ENCODE measurements at regions not wholly inside any gene's neighbourhood (a gene's known extent, or its start where the extent isn't known, plus 50 kb on each side); places are given as distances from the start of the nearest gene placed in this dataset.

DNA sequence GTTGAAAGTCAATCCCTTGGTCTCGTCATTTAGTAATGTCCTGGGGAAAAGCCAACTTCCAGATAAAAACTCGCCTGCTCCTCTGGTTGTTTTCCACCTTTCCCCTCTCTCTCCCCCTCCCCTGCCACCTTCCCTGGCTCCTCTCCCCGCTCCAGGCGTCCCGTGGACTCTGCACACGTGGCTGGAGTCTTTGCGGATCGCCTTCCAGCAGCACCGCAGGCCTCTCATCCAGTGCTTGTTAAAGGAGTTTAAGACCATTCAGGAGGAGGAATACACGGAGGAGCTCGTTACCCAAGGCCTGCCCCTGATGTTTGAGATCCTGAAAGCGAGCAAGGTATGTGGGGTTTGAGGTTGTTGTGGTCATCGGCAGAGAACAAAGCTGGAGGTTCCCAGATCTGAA is 65.8 kb upstream of the PWP1 start:
- H3K36me3 ChIP-seq (ENCODE audit: control insufficient read depth in 2 of 2, insufficient read depth in 2 of 2, low read length in 1 of 2) = peaks cover 10 to 48% of the 10 kb centered on the region in 2 donors
- H3K4me1 ChIP-seq (ENCODE audit: control insufficient read depth in 2 of 2, insufficient read depth in 2 of 2, low read length in 2 of 2) = no peaks in the 10 kb centered on the region
- no peaks in the 10 kb centered on the region for H3K27me3 ChIP-seq (ENCODE audit: control insufficient read depth in 2 of 2, insufficient read depth in 1 of 2, low read length in 1 of 2)
- H3K9me3 ChIP-seq (ENCODE audit: control insufficient read depth in 2 of 2, insufficient read depth in 1 of 2, low read length in 1 of 2) = no peaks in the 10 kb centered on the region
- DNase-seq (ENCODE audit: low read depth in 6 of 9, low spot score in 9 of 9) = no peak
- H3K27ac ChIP-seq (ENCODE audit: low read depth in 1 of 2, low read length in 1 of 2) = no peak overlapping the region
- H3K4me3 ChIP-seq (ENCODE audit: low read length in 2 of 2) = no peak overlapping the region
- 96% methylated on average over 13 of the region's 13 CpGs for WGBS

DNA sequence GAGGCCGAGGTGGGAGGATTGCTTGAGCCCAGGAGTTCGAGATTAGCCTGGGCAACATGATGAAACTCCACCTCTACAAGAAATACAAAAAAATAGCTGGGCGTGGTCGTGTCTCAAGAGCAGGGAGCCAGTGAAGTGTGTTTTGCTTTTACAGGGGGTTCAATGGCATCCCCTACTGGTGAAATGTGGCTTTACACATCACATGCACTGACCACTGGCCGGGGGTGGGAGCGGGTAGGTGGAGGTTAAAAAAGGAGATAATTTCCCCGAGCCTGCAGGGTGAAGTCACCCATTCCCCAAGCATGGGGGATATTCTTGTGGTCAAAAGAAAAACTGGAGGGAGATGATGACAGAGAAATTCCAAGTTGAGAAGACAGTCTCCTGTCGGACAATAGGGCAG is 63.6 kb upstream of the PWP1 start:
- no peaks in the 10 kb centered on the region for H3K9me3 ChIP-seq (ENCODE audit: control insufficient read depth in 2 of 2, insufficient read depth in 1 of 2, low read length in 1 of 2)
- H3K4me1 ChIP-seq (ENCODE audit: control insufficient read depth in 2 of 2, insufficient read depth in 2 of 2, low read length in 2 of 2) = no peaks in the 10 kb centered on the region
- no peak overlapping the region for H3K4me3 ChIP-seq (ENCODE audit: low read length in 2 of 2)
- DNase-seq (ENCODE audit: low read depth in 6 of 9, low spot score in 9 of 9) = no peak
- peaks cover 7 to 49% of the 10 kb centered on the region in 2 donors for H3K36me3 ChIP-seq (ENCODE audit: control insufficient read depth in 2 of 2, insufficient read depth in 2 of 2, low read length in 1 of 2)
- no peaks in the 10 kb centered on the region for H3K27me3 ChIP-seq (ENCODE audit: control insufficient read depth in 2 of 2, insufficient read depth in 1 of 2, low read length in 1 of 2)
- 91% methylated on average over 8 of the region's 8 CpGs for WGBS
- no peak overlapping the region for H3K27ac ChIP-seq (ENCODE audit: low read depth in 1 of 2, low read length in 1 of 2)

DNA sequence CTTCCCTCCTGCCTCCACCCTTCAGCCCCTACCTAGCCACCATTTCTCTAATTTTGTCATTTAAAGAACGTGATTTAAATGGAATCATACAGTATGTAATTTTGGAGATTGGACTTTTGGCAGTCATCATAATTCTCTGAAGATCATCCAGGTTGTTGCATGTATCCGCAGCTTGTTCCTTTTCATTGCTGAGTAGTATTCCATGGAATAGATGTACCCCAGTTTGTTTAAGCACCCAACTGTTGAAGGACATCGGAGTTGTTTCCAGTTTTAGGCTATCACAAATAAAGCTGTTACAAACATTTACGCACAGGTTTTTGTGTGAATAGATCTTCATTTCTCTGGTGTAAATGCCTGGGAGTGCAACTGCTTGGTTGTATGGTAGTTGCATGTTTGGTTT is 61.1 kb upstream of the PWP1 start:
- no peak for DNase-seq (ENCODE audit: low read depth in 6 of 9, low spot score in 9 of 9)
- Histone ChIP-seq H3K27me3 (ENCODE audit: control insufficient read depth in 2 of 2, insufficient read depth in 1 of 2, low read length in 1 of 2) (no peaks in the 10 kb centered on the region), H3K9me3 (ENCODE audit: control insufficient read depth in 2 of 2, insufficient read depth in 1 of 2, low read length in 1 of 2) (no peaks in the 10 kb centered on the region), H3K36me3 (ENCODE audit: control insufficient read depth in 2 of 2, insufficient read depth in 2 of 2, low read length in 1 of 2) (peaks cover 5 to 34% of the 10 kb centered on the region in 2 donors), H3K4me3 (ENCODE audit: low read length in 2 of 2) (no peak overlapping the region), H3K27ac (ENCODE audit: low read depth in 1 of 2, low read length in 1 of 2) (no peak overlapping the region), H3K4me1 (ENCODE audit: control insufficient read depth in 2 of 2, insufficient read depth in 2 of 2, low read length in 2 of 2) (no peaks in the 10 kb centered on the region)
- 98% methylated on average over 4 of the region's 4 CpGs for WGBS

DNA sequence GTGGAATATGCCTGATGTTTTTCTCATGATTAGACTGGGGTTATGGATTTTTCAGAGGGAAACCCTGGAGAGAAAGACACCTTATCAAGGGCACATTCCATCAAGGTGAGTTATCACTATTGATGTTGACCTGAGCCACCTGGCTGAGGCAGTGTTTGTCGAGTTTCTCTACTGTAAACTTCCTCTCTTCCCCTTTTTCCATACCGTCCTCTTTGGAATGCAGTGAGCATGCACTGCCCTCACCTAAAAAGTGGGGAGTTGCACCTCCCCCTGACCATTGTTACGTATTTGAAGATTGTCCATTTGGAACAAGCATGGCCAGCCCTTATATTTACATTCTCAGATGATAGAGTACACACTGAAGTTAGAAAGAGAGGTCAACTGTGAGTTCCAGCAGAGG is 53.9 kb upstream of the PWP1 start:
- Histone ChIP-seq H3K36me3 (ENCODE audit: control insufficient read depth in 2 of 2, insufficient read depth in 2 of 2, low read length in 1 of 2) (peaks cover 2 to 27% of the 10 kb centered on the region in 2 donors), H3K4me3 (ENCODE audit: low read length in 2 of 2) (no peak overlapping the region), H3K9me3 (ENCODE audit: control insufficient read depth in 2 of 2, insufficient read depth in 1 of 2, low read length in 1 of 2) (peaks cover 0 to 2% of the 10 kb centered on the region in 2 donors), H3K4me1 (ENCODE audit: control insufficient read depth in 2 of 2, insufficient read depth in 2 of 2, low read length in 2 of 2) (no peaks in the 10 kb centered on the region), H3K27ac (ENCODE audit: low read depth in 1 of 2, low read length in 1 of 2) (no peak overlapping the region), H3K27me3 (ENCODE audit: control insufficient read depth in 2 of 2, insufficient read depth in 1 of 2, low read length in 1 of 2) (no peaks in the 10 kb centered on the region)
- no peak for DNase-seq (ENCODE audit: low read depth in 6 of 9, low spot score in 9 of 9)
- 95% methylated on average over 3 of the region's 3 CpGs for WGBS

DNA sequence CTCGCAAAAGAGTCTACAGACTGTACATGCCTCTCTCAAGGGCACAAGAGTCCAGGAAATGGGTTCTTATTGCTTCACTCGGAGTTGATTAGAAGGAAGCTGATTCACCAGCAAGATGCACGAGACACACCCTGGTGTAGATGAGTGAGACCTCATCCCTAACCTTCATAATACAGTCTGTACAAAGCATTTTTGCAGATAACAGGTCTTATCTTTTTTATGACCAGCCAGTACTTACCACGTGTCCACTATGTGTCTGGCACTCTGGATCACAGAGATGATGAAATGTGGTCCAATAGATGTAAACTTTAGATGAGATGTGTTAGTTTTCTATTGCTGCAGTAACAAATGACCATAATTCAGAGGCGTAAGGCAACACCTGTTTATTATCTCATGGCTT is 53.4 kb upstream of the PWP1 start:
- H3K36me3 ChIP-seq (ENCODE audit: control insufficient read depth in 2 of 2, insufficient read depth in 2 of 2, low read length in 1 of 2) = peaks cover 3 to 27% of the 10 kb centered on the region in 2 donors
- H3K4me3 ChIP-seq (ENCODE audit: low read length in 2 of 2) = no peak overlapping the region
- H3K9me3 ChIP-seq (ENCODE audit: control insufficient read depth in 2 of 2, insufficient read depth in 1 of 2, low read length in 1 of 2) = peaks cover 0 to 2% of the 10 kb centered on the region in 2 donors
- no peak overlapping the region for H3K27ac ChIP-seq (ENCODE audit: low read depth in 1 of 2, low read length in 1 of 2)
- no peak for DNase-seq (ENCODE audit: low read depth in 6 of 9, low spot score in 9 of 9)
- no peaks in the 10 kb centered on the region for H3K4me1 ChIP-seq (ENCODE audit: control insufficient read depth in 2 of 2, insufficient read depth in 2 of 2, low read length in 2 of 2)
- H3K27me3 ChIP-seq (ENCODE audit: control insufficient read depth in 2 of 2, insufficient read depth in 1 of 2, low read length in 1 of 2) = no peaks in the 10 kb centered on the region
- WGBS = 98% methylated on average over 5 of the region's 5 CpGs

DNA sequence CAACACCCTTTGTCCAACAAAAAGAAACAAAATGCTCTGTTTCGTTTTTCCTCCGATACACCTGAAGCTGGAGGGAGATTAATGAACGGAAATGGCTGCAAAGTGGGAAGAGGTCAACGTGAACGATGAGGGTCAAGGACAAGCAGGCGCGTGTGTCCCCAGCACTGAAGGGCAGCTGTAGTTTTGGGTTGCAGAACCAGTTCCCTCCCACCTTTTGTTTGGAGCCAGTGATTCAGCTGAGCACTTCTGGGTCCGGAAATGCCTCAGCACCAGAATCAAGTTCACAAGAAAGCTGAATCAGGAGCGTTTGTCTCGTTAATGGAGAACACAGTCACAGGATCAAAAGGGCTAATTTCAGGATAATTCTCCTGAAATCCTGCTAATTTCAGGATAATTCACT is 51.1 kb upstream of the PWP1 start:
- H3K27me3 ChIP-seq (ENCODE audit: control insufficient read depth in 2 of 2, insufficient read depth in 1 of 2, low read length in 1 of 2) = no peaks in the 10 kb centered on the region
- H3K27ac ChIP-seq (ENCODE audit: low read depth in 1 of 2, low read length in 1 of 2) = no peak overlapping the region
- peaks cover 0 to 2% of the 10 kb centered on the region in 2 donors for H3K9me3 ChIP-seq (ENCODE audit: control insufficient read depth in 2 of 2, insufficient read depth in 1 of 2, low read length in 1 of 2)
- DNase-seq (ENCODE audit: low read depth in 6 of 9, low spot score in 9 of 9) = no peak
- peaks cover 3 to 20% of the 10 kb centered on the region in 2 donors for H3K36me3 ChIP-seq (ENCODE audit: control insufficient read depth in 2 of 2, insufficient read depth in 2 of 2, low read length in 1 of 2)
- no peak overlapping the region for H3K4me3 ChIP-seq (ENCODE audit: low read length in 2 of 2)
- H3K4me1 ChIP-seq (ENCODE audit: control insufficient read depth in 2 of 2, insufficient read depth in 2 of 2, low read length in 2 of 2) = no peaks in the 10 kb centered on the region
- whole genome bisulfite sequencing = 91% methylated on average over 10 of the region's 10 CpGs

DNA sequence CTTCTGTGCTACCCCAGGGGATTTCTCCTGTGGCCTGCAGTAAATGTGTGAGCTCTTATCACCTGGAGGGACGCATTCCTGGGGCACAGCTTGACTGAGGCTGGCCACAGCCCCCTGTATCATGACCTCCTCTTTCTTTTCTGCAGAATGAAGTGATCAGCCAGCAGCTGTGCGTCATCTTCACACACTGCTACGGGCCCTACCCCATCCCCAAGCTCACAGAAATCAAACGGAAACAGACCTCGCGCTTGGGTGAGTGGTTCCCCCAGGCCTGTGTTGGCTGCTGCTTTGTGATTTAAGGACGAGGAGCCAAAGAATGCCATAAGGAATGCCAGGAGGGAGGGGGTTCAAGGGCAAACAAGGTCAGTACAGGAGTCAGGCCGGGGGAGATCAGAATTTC is 50.5 kb upstream of the PWP1 start:
- Histone ChIP-seq H3K27ac (ENCODE audit: low read depth in 1 of 2, low read length in 1 of 2) (peak overlapping the region in 1 of 2 donors; percentile 20), H3K27me3 (ENCODE audit: control insufficient read depth in 2 of 2, insufficient read depth in 1 of 2, low read length in 1 of 2) (no peaks in the 10 kb centered on the region), H3K9me3 (ENCODE audit: control insufficient read depth in 2 of 2, insufficient read depth in 1 of 2, low read length in 1 of 2) (peaks cover 0 to 2% of the 10 kb centered on the region in 2 donors), H3K36me3 (ENCODE audit: control insufficient read depth in 2 of 2, insufficient read depth in 2 of 2, low read length in 1 of 2) (peaks cover 3 to 15% of the 10 kb centered on the region in 2 donors), H3K4me1 (ENCODE audit: control insufficient read depth in 2 of 2, insufficient read depth in 2 of 2, low read length in 2 of 2) (no peaks in the 10 kb centered on the region), H3K4me3 (ENCODE audit: low read length in 2 of 2) (no peak overlapping the region)
- 88% methylated on average over 8 of the region's 8 CpGs for WGBS
- no peak for DNase-seq (ENCODE audit: low read depth in 6 of 9, low spot score in 9 of 9)
